Effector memory CD4-positive, alpha-beta T cell (primary cell): ENCODE measurements at regions not wholly inside any gene's neighbourhood (a gene's known extent, or its start where the extent isn't known, plus 50 kb on each side); places are given as distances from the start of the nearest gene placed in this dataset.

Experiments used
- DNase-seq, 3 donors: peaks; one replicate each; pipeline ENCODE4 v3.0.0-alpha.2; 2020
- H3K27ac ChIP-seq: 2 replicates; pipeline ENCODE4 v1.7.0; 2013; ENCODE audit warnings: mild to moderate bottlenecking, low read length, moderate library complexity; ENCODE audit not compliant: insufficient read depth, poor library complexity, severe bottlenecking
- H3K27me3 ChIP-seq: replicated peaks from 2 replicates; pipeline ENCODE4 v1.7.0; 2013; ENCODE audit warnings: mild to moderate bottlenecking, low read length; ENCODE audit not compliant: insufficient read depth, control insufficient read depth, poor library complexity, severe bottlenecking
- H3K36me3 ChIP-seq: 2 replicates; pipeline ENCODE4 v1.7.0; 2013; ENCODE audit warnings: mild to moderate bottlenecking, low read length, moderate library complexity; ENCODE audit not compliant: control insufficient read depth, insufficient read depth
- H3K4me1 ChIP-seq: 2 replicates; pipeline ENCODE4 v1.7.0; 2013; ENCODE audit warnings: low read length, mild to moderate bottlenecking; ENCODE audit not compliant: control insufficient read depth, insufficient read depth, poor library complexity, severe bottlenecking
- H3K4me3 ChIP-seq: 2 replicates; pipeline ENCODE4 v1.7.0; 2013; ENCODE audit warnings: low read length, low read depth, mild to moderate bottlenecking; ENCODE audit not compliant: insufficient read depth, poor library complexity, severe bottlenecking
- H3K9me3 ChIP-seq: 2 replicates; pipeline ENCODE4 v1.7.0; 2013; ENCODE audit warnings: mild to moderate bottlenecking, low read length, moderate library complexity; ENCODE audit not compliant: control insufficient read depth

- no peak for DNase-seq
- no peaks in the 10 kb centered on the region for H3K36me3 ChIP-seq
- no peaks in the 10 kb centered on the region for H3K27me3 ChIP-seq
- H3K4me3 ChIP-seq: no peak overlapping the region
- H3K4me1 ChIP-seq: no peaks in the 10 kb centered on the region
- H3K9me3 ChIP-seq: no peaks in the 10 kb centered on the region
- H3K27ac ChIP-seq: no peak overlapping the region
These were observed 270.5 kb downstream of the ARRDC4 start for GRCh38 chr15:98230975-98231374.

- no peak for DNase-seq
- Histone ChIP-seq H3K27ac (no peak overlapping the region), H3K4me1 (no peaks in the 10 kb centered on the region), H3K27me3 (no peaks in the 10 kb centered on the region), H3K36me3 (no peaks in the 10 kb centered on the region), H3K9me3 (no peaks in the 10 kb centered on the region), H3K4me3 (no peak overlapping the region)
These were observed 271.4 kb downstream of the ARRDC4 start for GRCh38 chr15:98231696-98232440.

- DNase-seq: no peak
- Histone ChIP-seq H3K36me3 (no peaks in the 10 kb centered on the region), H3K4me3 (no peak overlapping the region), H3K27me3 (no peaks in the 10 kb centered on the region), H3K4me1 (no peaks in the 10 kb centered on the region), H3K27ac (no peak overlapping the region), H3K9me3 (no peaks in the 10 kb centered on the region)
These were observed 272.3 kb downstream of the ARRDC4 start for GRCh38 chr15:98232761-98233160.

GRCh38 chr15:98233873-98234272, 273.4 kb downstream of the ARRDC4 start:
- Histone ChIP-seq H3K36me3 (no peaks in the 10 kb centered on the region), H3K9me3 (no peaks in the 10 kb centered on the region), H3K27me3 (no peaks in the 10 kb centered on the region), H3K27ac (no peak overlapping the region), H3K4me1 (no peaks in the 10 kb centered on the region), H3K4me3 (no peak overlapping the region)
- DNase-seq: no peak

GRCh38 chr15:98240303-98240702, 279.8 kb downstream of the ARRDC4 start:
- Histone ChIP-seq H3K4me1 (no peaks in the 10 kb centered on the region), H3K27ac (no peak overlapping the region), H3K27me3 (no peaks in the 10 kb centered on the region), H3K36me3 (no peaks in the 10 kb centered on the region), H3K9me3 (no peaks in the 10 kb centered on the region), H3K4me3 (no peak overlapping the region)
- DNase-seq: no peak

- Histone ChIP-seq H3K4me1 (no peaks in the 10 kb centered on the region), H3K27me3 (no peaks in the 10 kb centered on the region), H3K4me3 (no peak overlapping the region), H3K27ac (no peak overlapping the region), H3K36me3 (no peaks in the 10 kb centered on the region), H3K9me3 (no peaks in the 10 kb centered on the region)
- no peak for DNase-seq
These were observed 280.6 kb downstream of the ARRDC4 start for GRCh38 chr15:98241032-98241554.

- no peak for DNase-seq
- Histone ChIP-seq H3K9me3 (no peaks in the 10 kb centered on the region), H3K4me3 (no peak overlapping the region), H3K27me3 (no peaks in the 10 kb centered on the region), H3K4me1 (no peaks in the 10 kb centered on the region), H3K27ac (no peak overlapping the region), H3K36me3 (no peaks in the 10 kb centered on the region)
These were observed 296.8 kb downstream of the ARRDC4 start for GRCh38 chr15:98257290-98257689.

- no peaks in the 10 kb centered on the region for H3K9me3 ChIP-seq
- no peaks in the 10 kb centered on the region for H3K36me3 ChIP-seq
- no peak for DNase-seq
- no peaks in the 10 kb centered on the region for H3K27me3 ChIP-seq
- no peaks in the 10 kb centered on the region for H3K4me1 ChIP-seq
- no peak overlapping the region for H3K27ac ChIP-seq
- no peak overlapping the region for H3K4me3 ChIP-seq
These were observed 303.3 kb downstream of the ARRDC4 start for GRCh38 chr15:98263787-98264186.

- Histone ChIP-seq H3K27me3 (no peaks in the 10 kb centered on the region), H3K36me3 (no peaks in the 10 kb centered on the region), H3K4me1 (no peaks in the 10 kb centered on the region), H3K4me3 (no peak overlapping the region), H3K27ac (no peak overlapping the region), H3K9me3 (no peaks in the 10 kb centered on the region)
- DNase-seq: no peak
These were observed 305.8 kb downstream of the ARRDC4 start for GRCh38 chr15:98266295-98266694.

GRCh38 chr15:98268163-98268562, 307.7 kb downstream of the ARRDC4 start:
- Histone ChIP-seq H3K9me3 (no peaks in the 10 kb centered on the region), H3K27me3 (no peaks in the 10 kb centered on the region), H3K36me3 (no peaks in the 10 kb centered on the region), H3K27ac (no peak overlapping the region), H3K4me3 (no peak overlapping the region), H3K4me1 (no peaks in the 10 kb centered on the region)
- DNase-seq: no peak
